ENCODE measurements at regions not wholly inside any gene's neighbourhood (a gene's known extent, or its start where the extent isn't known, plus 50 kb on each side); places are given as distances from the start of the nearest gene placed in this dataset.
A peak's percentile ranks its signal among the peaks of the same experiment; 100 is the strongest.

DNA sequence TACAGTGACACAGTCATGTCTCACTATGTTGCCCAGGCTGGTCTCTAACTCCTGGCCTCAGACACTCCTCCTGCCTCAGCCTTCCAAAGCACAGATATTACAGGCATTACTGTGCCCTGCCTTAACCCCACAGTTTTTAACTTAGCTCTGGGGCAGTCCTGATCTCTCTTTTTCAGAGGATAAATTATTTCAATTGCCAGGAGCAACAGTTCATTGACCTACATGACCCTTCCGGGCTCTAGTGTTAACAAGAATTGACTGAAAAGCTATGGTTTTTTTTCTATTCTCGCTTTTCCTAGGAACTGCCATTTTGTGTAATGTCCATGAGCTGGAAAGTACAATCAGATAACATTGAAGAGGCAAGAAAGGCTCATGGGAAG is 92.8 kb downstream of the HNRNPLL start:
- Histone ChIP-seq H3K27ac (peak overlapping the region; percentile 46 to 74 (median 67)), H3K4me1 (peaks cover 20 to 34% of the 10 kb centered on the region in 2 donors), H3K27me3 (no peaks in the 10 kb centered on the region), H3K4me3 (replicated peaks in 1 of 3) (no peak overlapping the region), H3K36me3 (no peaks in the 10 kb centered on the region), H3K9me3 (no peaks in the 10 kb centered on the region)
- DNase-seq: no peak
- intact Hi-C loops (cut with DNase I): loop anchor here (10.0 kb wide), 1 partner anchor 195 kb away; no protein-coding TSS in a partner anchor
- 95 to 97% methylated on average over 2 of the region's 2 CpGs for WGBS, 2 donors
- TF ChIP-seq, protein P1, sequence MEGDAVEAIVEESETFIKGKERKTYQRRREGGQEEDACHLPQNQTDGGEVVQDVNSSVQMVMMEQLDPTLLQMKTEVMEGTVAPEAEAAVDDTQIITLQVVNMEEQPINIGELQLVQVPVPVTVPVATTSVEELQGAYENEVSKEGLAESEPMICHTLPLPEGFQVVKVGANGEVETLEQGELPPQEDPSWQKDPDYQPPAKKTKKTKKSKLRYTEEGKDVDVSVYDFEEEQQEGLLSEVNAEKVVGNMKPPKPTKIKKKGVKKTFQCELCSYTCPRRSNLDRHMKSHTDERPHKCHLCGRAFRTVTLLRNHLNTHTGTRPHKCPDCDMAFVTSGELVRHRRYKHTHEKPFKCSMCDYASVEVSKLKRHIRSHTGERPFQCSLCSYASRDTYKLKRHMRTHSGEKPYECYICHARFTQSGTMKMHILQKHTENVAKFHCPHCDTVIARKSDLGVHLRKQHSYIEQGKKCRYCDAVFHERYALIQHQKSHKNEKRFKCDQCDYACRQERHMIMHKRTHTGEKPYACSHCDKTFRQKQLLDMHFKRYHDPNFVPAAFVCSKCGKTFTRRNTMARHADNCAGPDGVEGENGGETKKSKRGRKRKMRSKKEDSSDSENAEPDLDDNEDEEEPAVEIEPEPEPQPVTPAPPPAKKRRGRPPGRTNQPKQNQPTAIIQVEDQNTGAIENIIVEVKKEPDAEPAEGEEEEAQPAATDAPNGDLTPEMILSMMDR (IDR thresholded peaks at IDR 0.05): no peak
- TF ChIP-seq POLR2A (IDR thresholded peaks at IDR 0.05): no peak

DNA sequence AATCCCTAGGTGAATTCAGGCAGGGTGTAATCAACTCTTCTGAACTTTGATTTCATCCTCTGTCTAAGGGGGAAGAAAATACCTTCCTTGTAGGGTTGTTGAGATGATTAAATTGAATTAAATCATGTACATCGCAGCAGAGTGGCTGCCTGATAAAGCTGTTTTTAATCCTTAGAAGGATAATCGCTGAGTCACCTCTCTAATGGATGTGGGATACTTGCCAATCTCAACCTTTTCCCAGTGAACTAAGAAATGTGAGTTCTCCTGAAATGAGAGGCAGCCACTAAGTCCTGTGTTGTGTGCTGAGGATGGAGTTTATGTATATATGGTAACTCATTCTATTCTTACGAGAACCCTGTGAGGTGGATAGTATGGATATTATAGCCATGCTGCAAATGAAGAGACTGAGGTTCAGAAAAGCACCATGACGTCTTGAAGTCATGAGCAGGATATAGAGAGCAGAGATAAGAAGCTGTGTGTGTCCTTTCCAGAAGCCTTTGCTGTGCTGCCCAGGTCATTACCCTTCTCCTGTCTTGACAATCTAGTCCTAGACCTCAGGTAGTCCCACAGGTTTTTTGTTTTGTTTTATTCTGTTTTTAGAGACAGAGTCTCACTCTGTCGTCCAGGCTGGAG is 93.3 kb downstream of the HNRNPLL start:
- intact Hi-C loops (cut with DNase I): loop anchor here (10.0 kb wide), 1 partner anchor 195 kb away; no protein-coding TSS in a partner anchor
- TF ChIP-seq, protein P1 (IDR thresholded peaks at IDR 0.05): no peak
- peak in 1 of 2 donors; percentile 17 for TF ChIP-seq POLR2A (IDR thresholded peaks at IDR 0.05)
- H3K27ac ChIP-seq: peak overlapping the region; percentile 46 to 74 (median 67)
- H3K27me3 ChIP-seq: no peaks in the 10 kb centered on the region
- peaks cover 16 to 29% of the 10 kb centered on the region in 2 donors for H3K4me1 ChIP-seq
- H3K9me3 ChIP-seq: no peaks in the 10 kb centered on the region
- no peak overlapping the region for H3K4me3 ChIP-seq (replicated peaks in 1 of 3)
- no peaks in the 10 kb centered on the region for H3K36me3 ChIP-seq
- 58 to 61% methylated on average over 5 of the region's 5 CpGs for WGBS, 2 donors
- no peak for DNase-seq

DNA sequence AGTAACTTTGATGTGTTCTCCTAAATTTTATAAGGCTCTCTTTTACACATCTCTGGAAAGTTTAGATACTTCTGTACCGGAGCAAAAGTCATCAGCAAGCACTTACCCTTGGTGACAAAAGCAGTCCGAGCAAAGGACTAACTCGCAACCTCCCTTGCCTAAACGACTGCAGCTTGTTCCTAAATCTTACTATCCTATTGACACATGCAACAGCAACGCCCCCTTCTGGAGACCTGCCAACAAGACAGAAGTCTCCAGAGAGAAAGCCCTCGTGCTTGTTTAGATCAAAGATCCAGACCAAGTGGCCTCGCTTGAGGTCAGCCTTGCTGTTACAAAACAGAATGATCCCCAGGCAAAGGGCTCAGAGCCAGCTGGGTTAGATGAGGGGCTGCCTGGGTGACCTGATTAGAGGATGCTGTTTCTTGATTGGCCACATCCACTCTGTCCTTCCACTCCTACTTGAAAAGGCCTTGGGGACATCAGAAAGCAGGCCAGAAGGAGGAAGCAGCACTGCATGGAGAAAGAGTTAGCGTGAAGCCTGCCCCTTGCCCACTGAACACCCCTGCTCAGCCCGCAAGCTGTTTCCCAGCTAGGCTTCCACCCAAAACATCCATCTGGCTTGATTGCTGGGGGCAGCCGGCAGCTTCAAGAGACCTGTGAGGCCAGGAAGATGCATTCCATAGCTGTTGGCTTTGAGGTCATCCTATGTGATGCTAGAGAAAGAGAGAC is 94.3 kb downstream of the HNRNPLL start:
- no peaks in the 10 kb centered on the region for H3K27me3 ChIP-seq
- peak overlapping the region; percentile 46 to 74 (median 67) for H3K27ac ChIP-seq
- peak; percentile 93 to 95 for DNase-seq
- H3K9me3 ChIP-seq: no peaks in the 10 kb centered on the region
- WGBS, 2 donors: 30 to 37% methylated on average over 8 to 10 of the region's 10 CpGs
- TF ChIP-seq, protein P1 (IDR thresholded peaks at IDR 0.05): peak in 4 of 6 experiments; percentile 17 to 44 (median 33)
- TF ChIP-seq POLR2A (IDR thresholded peaks at IDR 0.05): no peak
- peaks cover 16 to 29% of the 10 kb centered on the region in 2 donors for H3K4me1 ChIP-seq
- intact Hi-C loops (cut with DNase I): loop anchor here (10.0 kb wide), 1 partner anchor 194 kb away; no protein-coding TSS in a partner anchor
- H3K4me3 ChIP-seq (replicated peaks in 1 of 3): no peak overlapping the region
- H3K36me3 ChIP-seq: no peaks in the 10 kb centered on the region

DNA sequence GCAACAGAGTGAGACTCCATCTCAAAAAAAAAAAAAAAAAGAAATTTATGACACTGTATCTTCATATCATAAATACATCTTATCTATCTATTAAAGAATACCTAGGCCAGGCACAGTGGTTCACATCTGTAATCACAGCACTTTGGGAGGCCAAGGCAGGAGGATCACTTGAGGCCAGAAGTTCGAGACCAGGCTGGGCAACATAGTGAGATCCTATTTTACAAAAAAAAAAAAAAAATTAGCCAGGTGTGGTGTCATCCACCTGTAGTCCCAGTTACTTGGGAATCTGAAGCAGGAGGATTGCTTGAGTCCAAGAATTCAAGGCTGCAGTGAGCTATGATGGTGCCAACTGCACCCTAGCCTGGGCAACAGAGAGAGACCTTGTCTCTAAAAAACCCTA is 95.0 kb downstream of the HNRNPLL start:
- Histone ChIP-seq H3K27me3 (no peaks in the 10 kb centered on the region), H3K9me3 (no peaks in the 10 kb centered on the region), H3K4me1 (peaks cover 16 to 29% of the 10 kb centered on the region in 2 donors), H3K36me3 (no peaks in the 10 kb centered on the region), H3K27ac (no peak overlapping the region), H3K4me3 (replicated peaks in 1 of 3) (no peak overlapping the region)
- TF ChIP-seq, protein P1 (IDR thresholded peaks at IDR 0.05): no peak
- no peak for TF ChIP-seq POLR2A (IDR thresholded peaks at IDR 0.05)
- intact Hi-C loops (cut with DNase I): loop anchor here (10.0 kb wide), 1 partner anchor 193 kb away; no protein-coding TSS in a partner anchor
- WGBS, 2 donors: 93 to 100% methylated on average over 1 of the region's 1 CpG
- no peak for DNase-seq

DNA sequence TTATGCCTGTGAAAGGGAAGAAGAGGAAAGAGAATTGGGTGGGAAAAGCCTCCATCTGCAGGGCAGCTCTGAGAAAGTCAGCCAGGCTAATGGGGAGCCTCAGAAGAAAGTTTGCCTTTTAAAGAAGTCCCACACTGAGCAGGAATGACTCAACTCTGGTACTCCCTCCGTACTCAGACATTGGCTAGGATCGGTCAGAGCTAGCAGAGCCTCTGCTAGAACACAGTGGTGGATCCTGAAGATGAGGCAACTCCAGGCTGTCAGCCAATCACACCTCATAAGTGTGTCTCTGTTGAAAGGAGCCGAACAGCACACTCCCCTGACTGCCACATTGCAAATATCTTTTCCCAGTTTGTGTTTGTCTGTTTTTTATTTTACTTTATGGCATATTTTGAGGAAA is 96.9 kb downstream of the HNRNPLL start:
- H3K9me3 ChIP-seq: no peaks in the 10 kb centered on the region
- 34 to 39% methylated on average over 3 of the region's 3 CpGs for WGBS, 2 donors
- intact Hi-C loops (cut with DNase I): loop anchor here (10.0 kb wide), 1 partner anchor 191 kb away; no protein-coding TSS in a partner anchor
- no peaks in the 10 kb centered on the region for H3K27me3 ChIP-seq
- peak overlapping the region in 1 of 3 donors; percentile 35 for H3K27ac ChIP-seq
- peak; percentile 47 to 54 for DNase-seq
- H3K4me1 ChIP-seq: peaks cover 16 to 29% of the 10 kb centered on the region in 2 donors
- no peaks in the 10 kb centered on the region for H3K36me3 ChIP-seq
- no peak overlapping the region for H3K4me3 ChIP-seq (replicated peaks in 1 of 3)
- no peak for TF ChIP-seq POLR2A (IDR thresholded peaks at IDR 0.05)
- TF ChIP-seq, protein P1 (IDR thresholded peaks at IDR 0.05): no peak

All from thyroid gland (tissue), 4 donors.